C4-2B (cell line): ENCODE measurements at regions not wholly inside any gene's neighbourhood (a gene's known extent, or its start where the extent isn't known, plus 50 kb on each side); places are given as distances from the start of the nearest gene placed in this dataset.

Experiments used
- CTCF ChIP-seq: fragments of 450-650 bp; conservative IDR thresholded peaks from 2 replicates; pipeline ENCODE4 v1.5.1; 2017; ENCODE audit warnings: mild to moderate bottlenecking
- ZFX ChIP-seq: fragments of 450-650 bp; IDR thresholded peaks from 2 replicates; pipeline ENCODE4 v1.6.1; 2017

- TF ChIP-seq CTCF (no peak), ZFX (no peak)
Measured at GRCh38 chr16:87156195-87156594, 161.0 kb downstream of the C16orf95 start.
